Activated T-cell treated with anti-CD3 and anti-CD28 coated beads, Interleukin-2, amount 50 U/mL, for 72 hours (primary cell): ENCODE measurements at regions not wholly inside any gene's neighbourhood (a gene's known extent, or its start where the extent isn't known, plus 50 kb on each side); places are given as distances from the start of the nearest gene placed in this dataset.

Experiments used
- ATAC-seq, 2 donors: fragments of 150-1000 bp; cut with Tn5 transposase; replicated peaks in 1 of 2; 2 replicates each; pipeline ENCODE4 v1.10.0; 2021; ENCODE audit warnings: moderate library complexity in 2 of 2, mild to moderate bottlenecking in 1 of 2
- DNase-seq, 2 donors: peaks; one replicate each; pipeline ENCODE4 v3.0.0; 2021 to 2022; ENCODE audit warnings: mixed read lengths in 1 of 2
- H3K27ac Mint-ChIP-seq: one replicate; pipeline ENCODE4 v1.8.0; 2022; ENCODE audit warnings: mild to moderate bottlenecking, moderate library complexity, mixed read lengths
- H3K27me3 Mint-ChIP-seq: one replicate; pipeline ENCODE4 v1.8.0; 2022; ENCODE audit warnings: low read depth, mixed read lengths
- H3K36me3 Mint-ChIP-seq, 2 donors: one replicate each; pipeline ENCODE4 v1.8.0; 2022; ENCODE audit warnings: mixed read lengths in 2 of 2, mild to moderate bottlenecking in 1 of 2; ENCODE audit not compliant: insufficient read depth in 2 of 2
- H3K4me1 Mint-ChIP-seq: one replicate; pipeline ENCODE4 v1.8.0; 2022; ENCODE audit warnings: low read depth, mixed read lengths
- H3K4me3 Mint-ChIP-seq, 2 donors: one replicate each; pipeline ENCODE4 v1.8.0; 2022; ENCODE audit warnings: mild to moderate bottlenecking in 2 of 2, mixed read lengths in 2 of 2, moderate library complexity in 2 of 2
- H3K9me3 Mint-ChIP-seq, 2 donors: one replicate each; pipeline ENCODE4 v1.8.0; 2022; ENCODE audit warnings: mixed read lengths in 2 of 2

DNA sequence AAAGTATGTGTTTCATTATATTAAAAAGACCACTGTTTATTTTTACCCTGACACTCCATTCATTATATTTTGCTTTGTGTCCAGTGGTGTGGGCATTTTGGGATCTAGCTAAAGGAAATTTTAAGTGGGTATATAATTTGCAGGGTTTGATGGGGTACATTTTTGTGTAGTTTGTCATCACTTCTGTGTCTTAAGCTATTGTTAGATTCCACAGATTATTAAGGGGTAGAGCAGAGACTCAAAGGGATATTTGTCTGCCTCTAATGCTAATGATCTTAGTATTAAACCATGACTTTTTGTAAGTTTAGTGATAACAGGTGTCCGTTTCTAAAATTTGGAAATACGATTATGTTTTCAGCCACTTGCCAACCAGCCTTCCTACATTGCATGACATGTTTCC lies 731.6 kb downstream of the BRINP1 start:
- ATAC-seq (no peak), DNase-seq (no peak)
- Mint-ChIP-seq H3K4me3 (no peak overlapping the region), H3K27ac (no peak overlapping the region), H3K27me3 (no peaks in the 10 kb centered on the region), H3K36me3 (no peaks in the 10 kb centered on the region), H3K4me1 (no peaks in the 10 kb centered on the region), H3K9me3 (peaks cover 10 to 19% of the 10 kb centered on the region in 2 donors)

DNA sequence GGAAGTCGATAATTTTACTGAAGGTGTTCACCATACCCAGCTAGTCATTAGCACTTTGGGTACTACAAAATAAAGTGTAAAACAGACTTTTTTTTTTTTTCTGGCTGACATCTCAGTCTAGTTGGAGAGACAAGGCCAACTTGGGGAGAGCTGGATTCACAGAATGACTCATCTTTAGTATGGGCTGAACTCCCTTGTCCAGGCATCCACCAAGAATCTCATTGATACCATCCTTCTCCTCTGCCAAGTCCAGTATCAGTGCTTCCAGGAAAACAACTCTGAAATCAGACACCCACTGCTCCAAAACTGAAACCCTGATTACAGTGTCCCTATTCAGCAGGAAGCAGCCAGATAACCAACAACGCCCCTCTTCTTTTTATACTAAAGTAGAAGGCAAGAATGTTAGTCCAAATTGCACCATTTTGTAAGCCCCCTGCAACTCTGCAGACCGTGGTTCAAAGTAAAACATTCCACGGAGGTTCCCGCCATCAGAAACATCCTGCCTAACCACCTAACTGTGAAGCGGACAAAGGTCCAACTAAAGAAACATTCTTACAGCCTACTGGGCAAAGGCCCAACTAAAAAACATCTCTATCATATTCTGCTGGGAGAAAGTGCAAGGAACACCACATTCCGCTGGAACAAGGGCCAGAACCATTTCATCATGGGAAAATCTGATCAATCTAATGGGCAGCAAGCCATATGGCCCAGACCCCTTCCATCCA lies 728.2 kb downstream of the BRINP1 start:
- no peak for ATAC-seq
- DNase-seq: no peak

GRCh38 chr9:118643118-118643517 lies 726.1 kb downstream of the BRINP1 start:
- H3K27me3 Mint-ChIP-seq: no peaks in the 10 kb centered on the region
- no peak for DNase-seq
- no peak overlapping the region for H3K27ac Mint-ChIP-seq
- no peaks in the 10 kb centered on the region for H3K4me1 Mint-ChIP-seq
- peaks cover 7 to 16% of the 10 kb centered on the region in 2 donors for H3K9me3 Mint-ChIP-seq
- peaks cover 0 to 3% of the 10 kb centered on the region in 2 donors for H3K36me3 Mint-ChIP-seq
- H3K4me3 Mint-ChIP-seq: no peak overlapping the region
- ATAC-seq: no peak

More for the DNA sequence above, 728.2 kb downstream of the BRINP1 start:
- Mint-ChIP-seq H3K36me3 (peaks cover 0 to 3% of the 10 kb centered on the region in 2 donors), H3K27me3 (no peaks in the 10 kb centered on the region), H3K4me1 (no peaks in the 10 kb centered on the region), H3K27ac (no peak overlapping the region), H3K9me3 (peaks cover 7 to 17% of the 10 kb centered on the region in 2 donors), H3K4me3 (no peak overlapping the region)

DNA sequence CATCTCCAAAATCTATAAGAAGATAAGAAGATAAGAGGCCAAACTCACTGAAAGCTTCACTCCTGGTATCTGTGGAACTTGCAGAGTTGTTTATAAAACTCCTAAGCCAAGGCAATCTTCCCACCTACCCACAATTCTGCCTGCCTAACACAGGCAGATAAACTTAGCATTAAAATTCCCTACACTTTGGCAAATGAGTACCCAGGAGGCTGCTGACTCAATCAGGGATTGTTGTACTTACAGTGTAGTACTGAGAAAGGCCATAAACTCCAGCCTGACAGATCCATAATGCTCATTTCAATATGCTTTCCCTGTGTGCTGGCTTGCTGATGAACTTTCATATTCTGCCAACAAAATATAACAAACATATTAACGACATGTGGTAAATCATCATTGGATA lies 725.2 kb downstream of the BRINP1 start:
- H3K9me3 Mint-ChIP-seq: peaks cover 6 to 17% of the 10 kb centered on the region in 2 donors
- H3K36me3 Mint-ChIP-seq: peaks cover 0 to 3% of the 10 kb centered on the region in 2 donors
- ATAC-seq (no peak), DNase-seq (no peak)
- H3K27ac Mint-ChIP-seq: no peak overlapping the region
- no peak overlapping the region for H3K4me3 Mint-ChIP-seq
- no peaks in the 10 kb centered on the region for H3K27me3 Mint-ChIP-seq
- no peaks in the 10 kb centered on the region for H3K4me1 Mint-ChIP-seq

- Mint-ChIP-seq H3K36me3 (peaks cover 0 to 3% of the 10 kb centered on the region in 2 donors), H3K27ac (no peak overlapping the region), H3K9me3 (peaks cover 7 to 11% of the 10 kb centered on the region in 2 donors), H3K27me3 (no peaks in the 10 kb centered on the region), H3K4me3 (no peak overlapping the region), H3K4me1 (no peaks in the 10 kb centered on the region)
- no peak for DNase-seq
- ATAC-seq: no peak
Measured at GRCh38 chr9:118647331-118647730, 721.9 kb downstream of the BRINP1 start.

DNA sequence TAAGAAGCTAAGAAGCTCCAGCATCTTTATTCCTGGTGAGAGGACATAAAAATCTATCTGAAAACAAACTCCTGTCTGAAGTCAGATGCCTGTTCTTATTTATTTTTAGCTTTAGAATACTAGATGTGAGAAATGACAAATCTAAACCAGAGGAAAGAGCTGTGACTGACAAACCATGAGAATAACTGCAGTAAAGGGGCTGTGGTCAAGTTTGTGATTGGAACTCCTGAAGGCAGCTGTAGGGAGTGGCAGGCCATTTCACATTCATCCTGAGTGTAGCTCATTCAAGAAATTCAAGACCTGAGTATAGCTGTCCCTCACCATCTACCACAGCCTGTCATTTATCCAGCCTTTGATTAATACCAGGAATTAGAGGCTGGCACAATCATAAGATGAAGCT lies 718.8 kb downstream of the BRINP1 start:
- H3K36me3 Mint-ChIP-seq: peaks cover 0 to 3% of the 10 kb centered on the region in 2 donors
- H3K4me1 Mint-ChIP-seq: no peaks in the 10 kb centered on the region
- no peaks in the 10 kb centered on the region for H3K27me3 Mint-ChIP-seq
- no peak overlapping the region for H3K4me3 Mint-ChIP-seq
- no peak overlapping the region for H3K27ac Mint-ChIP-seq
- DNase-seq: no peak
- peaks cover 5 to 6% of the 10 kb centered on the region in 2 donors for H3K9me3 Mint-ChIP-seq
- ATAC-seq: no peak

DNA sequence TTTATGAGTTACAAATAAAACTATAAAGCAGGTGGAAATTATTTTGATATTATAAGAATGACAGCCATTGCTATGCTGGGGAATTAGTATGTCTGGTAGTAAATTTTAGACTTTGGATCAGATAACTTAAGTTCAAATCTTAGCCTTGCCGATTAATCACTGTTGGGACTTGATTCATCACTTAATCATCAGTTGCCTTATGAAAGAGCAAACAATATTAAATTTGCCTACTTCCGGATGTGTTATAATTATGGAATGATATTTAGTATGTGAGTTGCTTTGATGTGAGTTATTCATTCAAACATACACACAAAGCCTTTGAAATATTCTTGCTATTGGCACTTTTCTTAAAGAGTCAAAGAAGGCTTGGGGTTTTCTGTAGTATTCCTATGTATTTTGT lies 717.7 kb downstream of the BRINP1 start:
- Mint-ChIP-seq H3K27ac (peak overlapping the region; percentile 5), H3K9me3 (peaks cover 5 to 6% of the 10 kb centered on the region in 2 donors), H3K27me3 (no peaks in the 10 kb centered on the region), H3K4me1 (no peaks in the 10 kb centered on the region), H3K36me3 (no peaks in the 10 kb centered on the region), H3K4me3 (no peak overlapping the region)
- ATAC-seq: no peak
- DNase-seq: no peak

- ATAC-seq (no peak), DNase-seq (no peak)
- no peak overlapping the region for H3K4me3 Mint-ChIP-seq
- no peaks in the 10 kb centered on the region for H3K36me3 Mint-ChIP-seq
- no peaks in the 10 kb centered on the region for H3K27me3 Mint-ChIP-seq
- peaks cover 5 to 6% of the 10 kb centered on the region in 2 donors for H3K9me3 Mint-ChIP-seq
- no peaks in the 10 kb centered on the region for H3K4me1 Mint-ChIP-seq
- no peak overlapping the region for H3K27ac Mint-ChIP-seq
Measured at GRCh38 chr9:118652258-118652657, 717.0 kb downstream of the BRINP1 start.

GRCh38 chr9:118652912-118653311 lies 716.3 kb downstream of the BRINP1 start:
- Mint-ChIP-seq H3K9me3 (peaks cover 5 to 6% of the 10 kb centered on the region in 2 donors), H3K36me3 (no peaks in the 10 kb centered on the region), H3K27ac (peak overlapping the region; percentile 26), H3K4me1 (no peaks in the 10 kb centered on the region), H3K4me3 (no peak overlapping the region), H3K27me3 (no peaks in the 10 kb centered on the region)
- no peak for ATAC-seq
- no peak for DNase-seq

GRCh38 chr9:118659011-118659410 lies 710.2 kb downstream of the BRINP1 start:
- H3K4me3 Mint-ChIP-seq: no peak overlapping the region
- no peak overlapping the region for H3K27ac Mint-ChIP-seq
- DNase-seq: no peak
- no peaks in the 10 kb centered on the region for H3K4me1 Mint-ChIP-seq
- H3K9me3 Mint-ChIP-seq: peaks cover 5 to 11% of the 10 kb centered on the region in 2 donors
- H3K36me3 Mint-ChIP-seq: peaks cover 0 to 2% of the 10 kb centered on the region in 2 donors
- H3K27me3 Mint-ChIP-seq: no peaks in the 10 kb centered on the region
- ATAC-seq: no peak

DNA sequence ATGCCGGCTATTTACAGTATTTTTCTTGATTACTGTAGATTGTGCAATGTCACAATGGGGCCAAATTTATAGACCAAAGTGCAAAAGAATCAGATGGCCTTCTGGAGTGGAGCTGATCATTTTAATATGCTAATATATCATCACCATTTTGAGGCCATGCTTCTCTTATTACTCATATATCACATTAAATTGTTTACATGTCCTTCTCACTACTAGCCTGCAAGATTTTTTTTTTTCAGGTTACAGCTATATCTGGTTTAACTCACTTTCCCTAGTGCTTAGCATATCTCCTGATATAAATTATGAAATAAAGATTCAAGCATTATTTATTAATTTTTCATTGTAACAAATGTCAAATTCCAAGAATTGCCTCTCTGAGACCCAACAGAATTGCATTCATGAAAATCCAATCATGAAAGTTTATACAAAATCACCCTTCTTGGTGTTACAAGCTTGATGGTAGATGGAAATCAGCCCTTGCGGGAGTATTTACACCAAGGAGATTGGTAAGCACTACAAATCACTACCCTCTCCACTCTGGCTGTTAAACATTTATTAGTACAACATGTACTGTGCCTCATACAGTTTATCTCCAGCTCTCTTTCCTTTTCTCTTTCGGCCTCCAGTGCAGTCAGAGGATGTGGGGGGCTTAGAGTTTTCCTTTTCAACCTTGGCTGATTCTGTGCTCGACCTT lies 703.9 kb downstream of the BRINP1 start:
- no peak overlapping the region for H3K4me3 Mint-ChIP-seq
- peaks cover 0 to 1% of the 10 kb centered on the region in 2 donors for H3K36me3 Mint-ChIP-seq
- DNase-seq (no peak), ATAC-seq (no peak)
- no peaks in the 10 kb centered on the region for H3K4me1 Mint-ChIP-seq
- H3K27ac Mint-ChIP-seq: no peak overlapping the region
- H3K27me3 Mint-ChIP-seq: no peaks in the 10 kb centered on the region
- H3K9me3 Mint-ChIP-seq: peaks cover 2 to 8% of the 10 kb centered on the region in 2 donors

GRCh38 chr9:118670011-118670953 lies 699.0 kb downstream of the BRINP1 start:
- H3K36me3 Mint-ChIP-seq: peaks cover 0 to 1% of the 10 kb centered on the region in 2 donors
- peaks cover 2 to 9% of the 10 kb centered on the region in 2 donors for H3K9me3 Mint-ChIP-seq
- no peaks in the 10 kb centered on the region for H3K4me1 Mint-ChIP-seq
- no peaks in the 10 kb centered on the region for H3K27me3 Mint-ChIP-seq
- DNase-seq: no peak
- no peak overlapping the region for H3K27ac Mint-ChIP-seq
- H3K4me3 Mint-ChIP-seq: no peak overlapping the region
- ATAC-seq: no peak

DNA sequence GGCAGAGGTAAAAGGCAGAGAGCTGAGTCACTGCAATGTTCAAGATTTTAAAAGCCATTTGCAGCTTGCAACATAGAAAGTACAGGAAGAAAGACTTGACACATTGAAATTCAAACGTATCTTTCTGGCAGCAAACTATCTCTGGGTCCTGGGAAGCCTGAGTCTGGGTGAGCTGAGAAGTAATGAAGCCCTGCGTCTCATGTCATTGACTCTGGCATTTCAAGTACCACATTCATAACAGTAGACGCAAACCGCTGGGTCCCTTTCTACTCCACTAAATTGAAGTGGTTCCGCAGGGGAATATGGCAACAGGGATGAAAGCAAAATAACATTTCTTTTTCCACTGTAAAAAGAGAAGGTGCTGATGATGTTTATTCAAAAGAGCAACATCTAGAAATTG lies 694.3 kb downstream of the BRINP1 start:
- ATAC-seq (no peak), DNase-seq (no peak)
- Mint-ChIP-seq H3K9me3 (peaks cover 4 to 6% of the 10 kb centered on the region in 2 donors), H3K36me3 (no peaks in the 10 kb centered on the region), H3K4me3 (no peak overlapping the region), H3K4me1 (no peaks in the 10 kb centered on the region), H3K27me3 (no peaks in the 10 kb centered on the region), H3K27ac (no peak overlapping the region)
